HEK293T (cell line): ENCODE measurements at regions not wholly inside any gene's neighbourhood (a gene's known extent, or its start where the extent isn't known, plus 50 kb on each side); places are given as distances from the start of the nearest gene placed in this dataset.

Source experiments
- BHLHE40 ChIP-seq: fragments of 450-650 bp; IDR thresholded peaks from 2 replicates; pipeline ENCODE4 v1.6.1; 2016; ENCODE audit warnings: mild to moderate bottlenecking, moderate library complexity, borderline replicate concordance
- ELF4 ChIP-seq: fragments of 450-650 bp; IDR thresholded peaks from 2 replicates; pipeline ENCODE4 v1.6.1; 2017; ENCODE audit warnings: antibody characterized with exemption
- FOXA1 ChIP-seq: fragments of 450-650 bp; IDR thresholded peaks from 2 replicates; pipeline ENCODE4 v1.6.1; 2016; ENCODE audit warnings: mild to moderate bottlenecking
- HDGF ChIP-seq: fragments of 450-650 bp; IDR thresholded peaks from 2 replicates; pipeline ENCODE4 v1.6.1; 2017; ENCODE audit warnings: antibody characterized with exemption, borderline replicate concordance
- SP1 ChIP-seq: fragments of 450-650 bp; IDR thresholded peaks from 2 replicates; pipeline ENCODE4 v1.6.1; 2017

- no peak for TF ChIP-seq BHLHE40
- TF ChIP-seq ELF4: no peak
- TF ChIP-seq SP1: no peak
- no peak for TF ChIP-seq HDGF
- no peak for TF ChIP-seq FOXA1
Observed at GRCh38 chr13:74867460-74867859, 614.5 kb downstream of the TBC1D4 start.
